OCI-LY7 (cell line): ENCODE measurements at regions not wholly inside any gene's neighbourhood (a gene's known extent, or its start where the extent isn't known, plus 50 kb on each side); places are given as distances from the start of the nearest gene placed in this dataset.

Experiments used
- CTCF ChIP-seq: fragments of 200-600 bp; sonication (generic); conservative IDR thresholded peaks from 2 replicates; pipeline ENCODE4 v1.5.1; 2014; ENCODE audit warnings: mild to moderate bottlenecking, antibody characterized with exemption, low read length, moderate library complexity, mixed read lengths
- EZH2phosphoT487 ChIP-seq: fragments of 200-600 bp; sonication (generic); IDR thresholded peaks from 2 replicates; pipeline ENCODE4 v1.6.1; 2018; ENCODE audit warnings: low read depth, borderline replicate concordance, mild to moderate bottlenecking, mixed run types, antibody characterized with exemption, low read length, moderate library complexity, mixed read lengths

- no peak for TF ChIP-seq CTCF
- no peak for TF ChIP-seq EZH2phosphoT487
Measured at GRCh38 chr3:81997390-81997789, 235.9 kb upstream of the GBE1 start.
